Stimulated activated CD8-positive, alpha-beta memory T cell treated with anti-CD3 and anti-CD28 coated beads, Interleukin-12 subunit alpha, Interleukin-12 subunit beta, amount 100 ng/mL, for 24 hours (primary cell): ENCODE measurements at regions not wholly inside any gene's neighbourhood (a gene's known extent, or its start where the extent isn't known, plus 50 kb on each side); places are given as distances from the start of the nearest gene placed in this dataset.

ENCODE experiments used
- DNase-seq: peaks from one replicate; pipeline ENCODE4 v3.0.0-alpha.2; 2020; ENCODE audit errors: extremely low read depth

GRCh38 chr10:118175148-118175547 lies 128.4 kb upstream of the RAB11FIP2 start:
- no peak for DNase-seq

- DNase-seq, result no peak
These were observed 126.6 kb upstream of the RAB11FIP2 start for GRCh38 chr10:118173296-118173695.

- no peak for DNase-seq
These were observed 125.1 kb upstream of the RAB11FIP2 start for GRCh38 chr10:118171861-118172260.

- no peak for DNase-seq
These were observed 120.4 kb upstream of the RAB11FIP2 start for GRCh38 chr10:118167056-118167700.

GRCh38 chr10:118163217-118163616 lies 116.5 kb upstream of the RAB11FIP2 start:
- DNase-seq, result no peak

GRCh38 chr10:118161461-118162246 lies 114.9 kb upstream of the RAB11FIP2 start:
- DNase-seq, result no peak

- DNase-seq, result no peak
These were observed 106.5 kb upstream of the RAB11FIP2 start for GRCh38 chr10:118153287-118153686.

- no peak for DNase-seq
These were observed 104.7 kb upstream of the RAB11FIP2 start for GRCh38 chr10:118151461-118151860.

GRCh38 chr10:118148247-118148646 lies 101.5 kb upstream of the RAB11FIP2 start:
- DNase-seq, result no peak

GRCh38 chr10:118145256-118145655 lies 98.5 kb upstream of the RAB11FIP2 start:
- DNase-seq, result no peak

GRCh38 chr10:118141471-118141870 lies 94.7 kb upstream of the RAB11FIP2 start:
- DNase-seq, result no peak

GRCh38 chr10:118139321-118139720 lies 92.6 kb upstream of the RAB11FIP2 start:
- no peak for DNase-seq

- DNase-seq, result no peak
These were observed 81.9 kb upstream of the RAB11FIP2 start for GRCh38 chr10:118128675-118129074.

- DNase-seq, result no peak
These were observed 72.0 kb upstream of the RAB11FIP2 start for GRCh38 chr10:118118716-118119115.

GRCh38 chr10:118116715-118117449 lies 70.1 kb upstream of the RAB11FIP2 start:
- DNase-seq, result no peak

- DNase-seq, result no peak
These were observed 69.6 kb upstream of the RAB11FIP2 start for GRCh38 chr10:118116362-118116714.

- no peak for DNase-seq
These were observed 69.0 kb upstream of the RAB11FIP2 start for GRCh38 chr10:118115701-118116100.

- DNase-seq, result no peak
These were observed 68.3 kb upstream of the RAB11FIP2 start for GRCh38 chr10:118114992-118115391.

- no peak for DNase-seq
These were observed 65.9 kb upstream of the RAB11FIP2 start for GRCh38 chr10:118112543-118113125.

GRCh38 chr10:118110750-118111149 lies 64.0 kb upstream of the RAB11FIP2 start:
- DNase-seq, result no peak

- DNase-seq, result no peak
These were observed 61.7 kb upstream of the RAB11FIP2 start for GRCh38 chr10:118108194-118109026.
